ENCODE measurements at regions not wholly inside any gene's neighbourhood (a gene's known extent, or its start where the extent isn't known, plus 50 kb on each side); places are given as distances from the start of the nearest gene placed in this dataset.
A peak's percentile ranks its signal among the peaks of the same experiment; 100 is the strongest.

- no peak for DNase-seq
Observed at GRCh38 chr2:121074293-121074932, 210.6 kb downstream of the TFCP2L1 start.

GRCh38 chr2:121075006-121075551 is 209.9 kb downstream of the TFCP2L1 start:
- peak in 2 of 3 donors; percentile 64 to 92 for DNase-seq

GRCh38 chr2:121075641-121076497 is 209.1 kb downstream of the TFCP2L1 start:
- no peak for DNase-seq

- DNase-seq = no peak
Observed at GRCh38 chr2:121076498-121076820, 208.5 kb downstream of the TFCP2L1 start.

- no peak for DNase-seq
Observed at GRCh38 chr2:121076885-121077549, 208.0 kb downstream of the TFCP2L1 start.

- DNase-seq = no peak
Observed at GRCh38 chr2:121078899-121079298, 206.1 kb downstream of the TFCP2L1 start.

GRCh38 chr2:121080013-121080772 is 204.8 kb downstream of the TFCP2L1 start:
- peak; percentile 54 to 85 (median 78) for DNase-seq

- DNase-seq = no peak
Observed at GRCh38 chr2:121081701-121082100, 203.3 kb downstream of the TFCP2L1 start.

- no peak for DNase-seq
Observed at GRCh38 chr2:121082191-121082590, 202.8 kb downstream of the TFCP2L1 start.

- no peak for DNase-seq
Observed at GRCh38 chr2:121084130-121084680, 200.8 kb downstream of the TFCP2L1 start.

- DNase-seq = no peak
Observed at GRCh38 chr2:121085801-121086200, 199.2 kb downstream of the TFCP2L1 start.

GRCh38 chr2:121086450-121086849 is 198.6 kb downstream of the TFCP2L1 start:
- DNase-seq = no peak

GRCh38 chr2:121087117-121087516 is 197.9 kb downstream of the TFCP2L1 start:
- no peak for DNase-seq

- peak; percentile 46 to 93 (median 82) for DNase-seq
Observed at GRCh38 chr2:121088251-121089165, 196.5 kb downstream of the TFCP2L1 start.

- DNase-seq = no peak
Observed at GRCh38 chr2:121089166-121089510, 195.9 kb downstream of the TFCP2L1 start.

- DNase-seq = no peak
Observed at GRCh38 chr2:121090088-121090715, 194.8 kb downstream of the TFCP2L1 start.

- no peak for DNase-seq
Observed at GRCh38 chr2:121092095-121092494, 192.9 kb downstream of the TFCP2L1 start.

- DNase-seq = peak; percentile 62 to 85 (median 66)
Observed at GRCh38 chr2:121093692-121094091, 191.3 kb downstream of the TFCP2L1 start.

GRCh38 chr2:121094101-121094500 is 190.9 kb downstream of the TFCP2L1 start:
- no peak for DNase-seq

GRCh38 chr2:121094845-121095244 is 190.2 kb downstream of the TFCP2L1 start:
- no peak for DNase-seq

All from muscle of back (tissue), 3 donors.